DOHH2 (cell line): ENCODE measurements at regions not wholly inside any gene's neighbourhood (a gene's known extent, or its start where the extent isn't known, plus 50 kb on each side); places are given as distances from the start of the nearest gene placed in this dataset.

Source experiments
- H3F3A ChIP-seq: fragments of 200-600 bp; sonication (generic), shearing (Covaris generic); 2 replicates; pipeline ENCODE4 v1.6.0; 2016; ENCODE audit warnings: antibody characterized with exemption, mild to moderate bottlenecking; ENCODE audit not compliant: control insufficient read depth, insufficient read depth
- H3K27ac ChIP-seq: fragments of 200-600 bp; sonication (generic); 2 replicates; pipeline ENCODE4 v1.5.1; 2014; ENCODE audit warnings: low read depth, mild to moderate bottlenecking, low read length, moderate library complexity
- H3K27me3 ChIP-seq: fragments of 200-600 bp; sonication (generic); 2 replicates; pipeline ENCODE4 v1.6.1; 2014; ENCODE audit warnings: mild to moderate bottlenecking, low read length, mixed read lengths; ENCODE audit not compliant: control insufficient read depth
- H3K36me3 ChIP-seq: fragments of 200-600 bp; sonication (generic); 2 replicates; pipeline ENCODE4 v1.6.1; 2014; ENCODE audit warnings: mild to moderate bottlenecking, low read length, moderate library complexity, mixed read lengths; ENCODE audit not compliant: control insufficient read depth
- H3K4me1 ChIP-seq: fragments of 200-600 bp; sonication (generic); 2 replicates; pipeline ENCODE4 v1.6.1; 2014; ENCODE audit warnings: mild to moderate bottlenecking, low read length, mixed read lengths; ENCODE audit not compliant: control insufficient read depth
- H3K4me2 ChIP-seq: fragments of 200-600 bp; sonication (generic); 2 replicates; pipeline ENCODE4 v1.6.0; 2014; ENCODE audit warnings: mild to moderate bottlenecking, low read length, moderate library complexity
- H3K4me3 ChIP-seq: fragments of 200-600 bp; sonication (generic); 2 replicates; pipeline ENCODE4 v1.5.1; 2014; ENCODE audit warnings: mild to moderate bottlenecking, low read length, mixed read lengths
- H3K79me2 ChIP-seq: fragments of 200-600 bp; sonication (generic); 2 replicates; pipeline ENCODE4 v1.6.1; 2014; ENCODE audit warnings: mild to moderate bottlenecking, low read length, mixed read lengths; ENCODE audit not compliant: control insufficient read depth
- H3K9me2 ChIP-seq: fragments of 200-600 bp; sonication (generic); replicated peaks from 2 replicates; pipeline ENCODE4 v1.6.1; 2014; ENCODE audit warnings: mild to moderate bottlenecking, low read length, mixed read lengths; ENCODE audit not compliant: control insufficient read depth
- H3K9me3 ChIP-seq: fragments of 200-600 bp; sonication (generic); 2 replicates; pipeline ENCODE4 v1.6.1; 2014; ENCODE audit warnings: antibody characterized with exemption, low read length, mixed read lengths; ENCODE audit not compliant: control insufficient read depth, insufficient read depth
- H4K20me1 ChIP-seq: fragments of 200-600 bp; sonication (generic); 2 replicates; pipeline ENCODE4 v1.6.0; 2014; ENCODE audit warnings: low read depth, mild to moderate bottlenecking, antibody characterized with exemption, low read length, moderate library complexity; ENCODE audit not compliant: control insufficient read depth, insufficient read depth
- EZH2phosphoT487 ChIP-seq: fragments of 200-600 bp; sonication (generic); IDR thresholded peaks from 2 replicates; pipeline ENCODE4 v1.6.1; 2017; ENCODE audit warnings: borderline replicate concordance, mild to moderate bottlenecking, antibody characterized with exemption, low read length, moderate library complexity, mixed read lengths
- TF ChIP-seq, protein P1 (sequence below): fragments of 200-600 bp; sonication (generic); IDR thresholded peaks from one replicate; pipeline ENCODE4 v1.5.1; 2014; ENCODE audit warnings: antibody characterized with exemption, mild to moderate bottlenecking, low read depth, low read length; ENCODE audit not compliant: poor library complexity, severe bottlenecking

- TF ChIP-seq EZH2phosphoT487 = no peak
- TF ChIP-seq, protein P1, sequence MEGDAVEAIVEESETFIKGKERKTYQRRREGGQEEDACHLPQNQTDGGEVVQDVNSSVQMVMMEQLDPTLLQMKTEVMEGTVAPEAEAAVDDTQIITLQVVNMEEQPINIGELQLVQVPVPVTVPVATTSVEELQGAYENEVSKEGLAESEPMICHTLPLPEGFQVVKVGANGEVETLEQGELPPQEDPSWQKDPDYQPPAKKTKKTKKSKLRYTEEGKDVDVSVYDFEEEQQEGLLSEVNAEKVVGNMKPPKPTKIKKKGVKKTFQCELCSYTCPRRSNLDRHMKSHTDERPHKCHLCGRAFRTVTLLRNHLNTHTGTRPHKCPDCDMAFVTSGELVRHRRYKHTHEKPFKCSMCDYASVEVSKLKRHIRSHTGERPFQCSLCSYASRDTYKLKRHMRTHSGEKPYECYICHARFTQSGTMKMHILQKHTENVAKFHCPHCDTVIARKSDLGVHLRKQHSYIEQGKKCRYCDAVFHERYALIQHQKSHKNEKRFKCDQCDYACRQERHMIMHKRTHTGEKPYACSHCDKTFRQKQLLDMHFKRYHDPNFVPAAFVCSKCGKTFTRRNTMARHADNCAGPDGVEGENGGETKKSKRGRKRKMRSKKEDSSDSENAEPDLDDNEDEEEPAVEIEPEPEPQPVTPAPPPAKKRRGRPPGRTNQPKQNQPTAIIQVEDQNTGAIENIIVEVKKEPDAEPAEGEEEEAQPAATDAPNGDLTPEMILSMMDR = no peak
- Histone ChIP-seq H3K36me3 (no peaks in the 10 kb centered on the region), H3F3A (no peaks in the 10 kb centered on the region), H3K27me3 (no peaks in the 10 kb centered on the region), H3K4me3 (no peak overlapping the region), H3K79me2 (no peaks in the 10 kb centered on the region), H3K4me1 (peaks cover 3% of the 10 kb centered on the region), H4K20me1 (no peaks in the 10 kb centered on the region), H3K9me2 (no peaks in the 10 kb centered on the region), H3K27ac (no peak overlapping the region), H3K9me3 (no peaks in the 10 kb centered on the region), H3K4me2 (no peak overlapping the region)
Measured at GRCh38 chr2:176443946-176444345, 174.7 kb downstream of the MTX2 start.

GRCh38 chr2:176445956-176446355 is 176.7 kb downstream of the MTX2 start:
- no peak for TF ChIP-seq EZH2phosphoT487
- TF ChIP-seq, protein P1 = no peak
- Histone ChIP-seq H3K4me1 (peaks cover 3% of the 10 kb centered on the region), H3K79me2 (no peaks in the 10 kb centered on the region), H3K4me2 (no peak overlapping the region), H3K4me3 (no peak overlapping the region), H4K20me1 (no peaks in the 10 kb centered on the region), H3K27ac (no peak overlapping the region), H3K36me3 (no peaks in the 10 kb centered on the region), H3F3A (no peaks in the 10 kb centered on the region), H3K9me3 (no peaks in the 10 kb centered on the region), H3K27me3 (no peaks in the 10 kb centered on the region), H3K9me2 (no peaks in the 10 kb centered on the region)

GRCh38 chr2:176446718-176447414 is 177.6 kb downstream of the MTX2 start:
- no peaks in the 10 kb centered on the region for H4K20me1 ChIP-seq
- peaks cover 3% of the 10 kb centered on the region for H3K4me1 ChIP-seq
- H3K4me3 ChIP-seq = no peak overlapping the region
- H3K27me3 ChIP-seq = no peaks in the 10 kb centered on the region
- H3K9me3 ChIP-seq = no peaks in the 10 kb centered on the region
- no peaks in the 10 kb centered on the region for H3K9me2 ChIP-seq
- H3K4me2 ChIP-seq = no peak overlapping the region
- no peaks in the 10 kb centered on the region for H3F3A ChIP-seq
- TF ChIP-seq, protein P1 = no peak
- no peak for TF ChIP-seq EZH2phosphoT487
- H3K36me3 ChIP-seq = no peaks in the 10 kb centered on the region
- no peak overlapping the region for H3K27ac ChIP-seq
- H3K79me2 ChIP-seq = no peaks in the 10 kb centered on the region
